GM06990 (cell line): ENCODE measurements at regions not wholly inside any gene's neighbourhood (a gene's known extent, or its start where the extent isn't known, plus 50 kb on each side); places are given as distances from the start of the nearest gene placed in this dataset.

Experiments used
- DNase-seq: peaks from one replicate; pipeline ENCODE4 v3.0.0-alpha.2; 2011; ENCODE audit not compliant: insufficient read length; ENCODE audit errors: extremely low read depth
- H3K27me3 ChIP-seq: replicated peaks from 2 replicates; pipeline ENCODE4 v1.6.0; 2011; ENCODE audit warnings: low read length; ENCODE audit not compliant: control insufficient read depth, insufficient read depth
- H3K36me3 ChIP-seq: 2 replicates; pipeline ENCODE4 v1.5.1; 2011; ENCODE audit warnings: low read length; ENCODE audit not compliant: control insufficient read depth, insufficient read depth
- H3K4me3 ChIP-seq: replicated peaks from 2 replicates; pipeline ENCODE4 v1.5.1; 2011; ENCODE audit warnings: low read depth, mild to moderate bottlenecking, control low read depth, low read length
- TF ChIP-seq, protein P1 (sequence below): IDR thresholded peaks from 2 replicates; pipeline ENCODE4 v1.5.1; 2011; ENCODE audit warnings: low read length, control low read depth, mild to moderate bottlenecking, inconsistent platforms; ENCODE audit not compliant: insufficient read depth, poor library complexity, severe bottlenecking

DNA sequence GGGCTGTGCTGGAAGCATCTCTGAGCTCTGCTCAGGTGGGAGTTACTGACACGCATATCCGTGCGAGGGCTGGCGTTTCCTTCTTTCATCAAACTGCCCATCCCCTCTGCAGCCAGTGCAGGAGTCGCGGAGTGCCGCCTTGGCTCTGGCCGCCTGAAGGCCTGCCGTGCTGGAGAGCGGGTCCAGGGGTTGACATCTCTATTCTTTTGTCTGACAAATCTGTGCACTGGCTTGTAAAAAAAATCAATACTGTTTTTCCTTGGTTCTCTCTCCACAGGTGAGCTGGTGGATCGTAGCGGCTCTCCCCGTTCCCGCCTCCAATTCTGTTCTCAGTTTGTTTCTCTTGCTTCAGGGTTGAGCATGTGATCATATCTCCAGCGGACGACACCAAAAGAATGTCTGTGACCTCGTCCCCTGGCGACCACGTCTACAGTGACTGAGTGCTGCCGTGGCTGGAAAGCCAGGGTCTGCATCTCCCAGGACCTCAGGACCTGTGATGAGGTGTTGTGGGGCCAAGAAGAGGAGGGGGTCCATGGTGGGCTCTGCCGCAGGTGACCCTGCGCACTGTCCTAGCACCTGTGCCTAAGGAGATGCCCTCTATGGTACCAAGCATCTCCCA is 214.3 kb upstream of the IRX4 start:
- TF ChIP-seq, protein P1, sequence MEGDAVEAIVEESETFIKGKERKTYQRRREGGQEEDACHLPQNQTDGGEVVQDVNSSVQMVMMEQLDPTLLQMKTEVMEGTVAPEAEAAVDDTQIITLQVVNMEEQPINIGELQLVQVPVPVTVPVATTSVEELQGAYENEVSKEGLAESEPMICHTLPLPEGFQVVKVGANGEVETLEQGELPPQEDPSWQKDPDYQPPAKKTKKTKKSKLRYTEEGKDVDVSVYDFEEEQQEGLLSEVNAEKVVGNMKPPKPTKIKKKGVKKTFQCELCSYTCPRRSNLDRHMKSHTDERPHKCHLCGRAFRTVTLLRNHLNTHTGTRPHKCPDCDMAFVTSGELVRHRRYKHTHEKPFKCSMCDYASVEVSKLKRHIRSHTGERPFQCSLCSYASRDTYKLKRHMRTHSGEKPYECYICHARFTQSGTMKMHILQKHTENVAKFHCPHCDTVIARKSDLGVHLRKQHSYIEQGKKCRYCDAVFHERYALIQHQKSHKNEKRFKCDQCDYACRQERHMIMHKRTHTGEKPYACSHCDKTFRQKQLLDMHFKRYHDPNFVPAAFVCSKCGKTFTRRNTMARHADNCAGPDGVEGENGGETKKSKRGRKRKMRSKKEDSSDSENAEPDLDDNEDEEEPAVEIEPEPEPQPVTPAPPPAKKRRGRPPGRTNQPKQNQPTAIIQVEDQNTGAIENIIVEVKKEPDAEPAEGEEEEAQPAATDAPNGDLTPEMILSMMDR = no peak
- no peaks in the 10 kb centered on the region for H3K27me3 ChIP-seq
- no peak for DNase-seq
- no peaks in the 10 kb centered on the region for H3K36me3 ChIP-seq
- no peak overlapping the region for H3K4me3 ChIP-seq

DNA sequence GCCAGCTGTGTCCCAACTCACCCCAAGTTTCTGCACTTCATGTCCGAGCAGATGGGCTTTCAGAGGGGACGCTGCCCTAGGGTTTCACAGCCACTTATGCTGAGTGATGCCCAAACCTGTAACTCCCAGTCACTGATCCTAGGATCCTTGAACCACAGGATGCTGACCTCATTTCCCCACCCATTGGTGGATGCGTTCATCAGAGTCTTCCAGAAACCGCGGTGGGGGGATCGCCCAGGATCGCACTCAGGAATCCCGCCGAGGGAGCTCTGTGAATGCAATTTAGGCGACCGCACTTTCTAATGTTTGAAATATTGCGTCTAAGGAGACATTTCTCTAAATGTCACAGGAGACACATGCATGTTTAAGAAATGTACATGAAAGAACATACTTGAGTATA is 212.3 kb upstream of the IRX4 start:
- no peak for DNase-seq
- Histone ChIP-seq H3K36me3 (no peaks in the 10 kb centered on the region), H3K4me3 (no peak overlapping the region), H3K27me3 (no peaks in the 10 kb centered on the region)
- TF ChIP-seq, protein P1 = no peak

DNA sequence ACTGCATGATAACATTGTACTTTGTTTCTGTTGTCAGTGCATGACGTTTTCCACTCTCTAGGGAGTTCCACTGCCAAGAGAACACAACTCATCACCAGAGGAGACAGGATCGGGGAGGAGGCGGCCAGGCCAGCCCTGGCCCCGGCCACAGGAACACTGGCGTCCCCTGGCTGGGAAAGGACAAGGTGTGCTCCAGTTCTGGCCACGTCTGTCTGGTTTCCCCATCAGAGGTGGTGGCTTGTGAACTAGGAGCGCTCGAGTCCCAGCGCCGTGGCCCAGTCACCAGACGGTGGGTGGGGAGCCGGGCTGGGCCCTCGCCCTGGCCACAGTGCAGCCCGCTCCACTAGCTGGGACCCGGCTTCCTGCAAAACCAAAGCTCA is 211.9 kb upstream of the IRX4 start:
- Histone ChIP-seq H3K36me3 (no peaks in the 10 kb centered on the region), H3K4me3 (no peak overlapping the region), H3K27me3 (no peaks in the 10 kb centered on the region)
- DNase-seq = no peak
- TF ChIP-seq, protein P1 = no peak

DNA sequence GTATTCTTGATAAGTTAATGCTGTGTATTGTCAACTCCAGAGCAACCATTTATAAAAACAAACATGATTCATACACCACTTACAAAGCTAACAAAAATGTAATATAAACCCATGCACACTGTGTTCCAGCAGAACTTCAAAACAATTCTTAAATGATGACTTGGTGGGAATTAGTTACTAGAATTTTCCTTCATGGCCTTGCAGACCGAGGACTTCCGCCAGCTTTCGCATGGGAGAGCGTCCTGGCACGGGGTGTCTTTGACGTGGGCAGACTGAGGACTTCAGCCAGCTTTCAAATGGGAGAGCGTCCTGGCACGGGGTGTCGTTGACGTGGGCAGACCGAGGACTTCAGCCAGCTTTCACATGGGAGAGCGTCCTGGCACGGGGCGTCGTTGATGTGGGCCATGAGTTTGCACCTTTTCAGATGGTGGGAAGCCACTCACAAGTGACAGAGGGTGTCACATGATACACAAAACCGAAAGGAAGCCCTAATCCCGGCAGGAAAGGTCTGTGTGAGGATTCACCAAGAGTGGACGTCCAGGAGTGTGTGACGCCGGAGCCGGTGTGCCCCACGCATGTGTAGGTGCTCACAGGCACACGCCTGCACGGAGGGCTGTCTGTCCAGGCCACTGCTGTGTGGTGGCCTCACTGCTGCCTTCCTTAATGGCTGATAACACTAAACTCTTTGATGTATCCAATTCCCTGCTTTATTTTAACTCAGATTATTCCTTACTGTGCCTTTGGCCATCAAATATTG is 211.3 kb upstream of the IRX4 start:
- no peaks in the 10 kb centered on the region for H3K36me3 ChIP-seq
- H3K27me3 ChIP-seq = no peaks in the 10 kb centered on the region
- no peak overlapping the region for H3K4me3 ChIP-seq
- DNase-seq = no peak
- TF ChIP-seq, protein P1 = no peak

DNA sequence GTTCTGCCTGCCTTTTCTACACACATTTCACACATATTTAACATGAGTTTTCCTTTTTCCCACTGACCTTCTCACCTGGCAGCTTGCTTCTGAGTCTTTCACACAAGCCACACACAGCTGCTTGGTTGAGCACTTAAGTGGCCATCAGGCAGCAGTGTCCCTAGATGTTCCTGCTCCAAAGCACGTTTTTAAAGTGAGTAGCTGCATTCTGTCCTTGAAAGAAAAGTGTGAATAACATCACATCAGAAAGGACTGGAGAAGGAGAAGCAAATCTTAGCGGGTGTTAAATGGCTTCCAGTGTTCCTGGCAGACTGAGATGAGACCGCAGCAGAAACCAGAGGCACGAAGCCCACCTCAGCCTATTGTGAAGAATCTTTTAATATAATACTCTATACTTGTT is 209.2 kb upstream of the IRX4 start:
- TF ChIP-seq, protein P1 = no peak

More for the DNA sequence above, 209.2 kb upstream of the IRX4 start:
- no peaks in the 10 kb centered on the region for H3K27me3 ChIP-seq
- no peak for DNase-seq
- H3K4me3 ChIP-seq = no peak overlapping the region
- no peaks in the 10 kb centered on the region for H3K36me3 ChIP-seq
